ENCODE measurements at regions not wholly inside any gene's neighbourhood (a gene's known extent, or its start where the extent isn't known, plus 50 kb on each side); places are given as distances from the start of the nearest gene placed in this dataset.

GRCh38 chr21:41689289-41689583 is 77.6 kb downstream of the RIPK4 start:
- no peak for DNase-seq

GRCh38 chr21:41687633-41688032 is 79.2 kb downstream of the RIPK4 start:
- DNase-seq = no peak

- no peak for DNase-seq
Measured at GRCh38 chr21:41686664-41687063, 80.2 kb downstream of the RIPK4 start.

GRCh38 chr21:41685511-41686149 is 81.2 kb downstream of the RIPK4 start:
- DNase-seq = no peak

GRCh38 chr21:41684381-41685245 is 82.2 kb downstream of the RIPK4 start:
- no peak for DNase-seq

GRCh38 chr21:41683815-41684214 is 83.0 kb downstream of the RIPK4 start:
- DNase-seq = no peak

- DNase-seq = no peak
Measured at GRCh38 chr21:41682719-41683179, 84.1 kb downstream of the RIPK4 start.

GRCh38 chr21:41681939-41682718 is 84.7 kb downstream of the RIPK4 start:
- no peak for DNase-seq

GRCh38 chr21:41681348-41681801 is 85.5 kb downstream of the RIPK4 start:
- no peak for DNase-seq

GRCh38 chr21:41680444-41681347 is 86.2 kb downstream of the RIPK4 start:
- no peak for DNase-seq

- DNase-seq = no peak
Measured at GRCh38 chr21:41678924-41679318, 87.9 kb downstream of the RIPK4 start.

GRCh38 chr21:41678016-41678923 is 88.6 kb downstream of the RIPK4 start:
- DNase-seq = no peak

- no peak for DNase-seq
Measured at GRCh38 chr21:41677671-41678015, 89.2 kb downstream of the RIPK4 start.

GRCh38 chr21:41676198-41676597 is 90.7 kb downstream of the RIPK4 start:
- DNase-seq = no peak

- DNase-seq = no peak
Measured at GRCh38 chr21:41675574-41675973, 91.3 kb downstream of the RIPK4 start.

GRCh38 chr21:41674402-41674801 is 92.5 kb downstream of the RIPK4 start:
- no peak for DNase-seq

- no peak for DNase-seq
Measured at GRCh38 chr21:41673596-41674335, 93.1 kb downstream of the RIPK4 start.

GRCh38 chr21:41673071-41673470 is 93.8 kb downstream of the RIPK4 start:
- DNase-seq = no peak

GRCh38 chr21:41672543-41672915 is 94.3 kb downstream of the RIPK4 start:
- no peak for DNase-seq

GRCh38 chr21:41671859-41672542 is 94.9 kb downstream of the RIPK4 start:
- no peak for DNase-seq

Measured in stimulated activated CD4-positive, alpha-beta T cell treated with anti-CD3 and anti-CD28 coated beads, Interleukin-2, amount 100 ng/mL, for 48 hours (primary cell).